ENCODE measurements at regions not wholly inside any gene's neighbourhood (a gene's known extent, or its start where the extent isn't known, plus 50 kb on each side); places are given as distances from the start of the nearest gene placed in this dataset.
"Not testable (repeated sequence)": the region's sequence is repeated elsewhere in the genome, so short reads cannot be mapped to it uniquely, and the experiment has no call there.

DNA sequence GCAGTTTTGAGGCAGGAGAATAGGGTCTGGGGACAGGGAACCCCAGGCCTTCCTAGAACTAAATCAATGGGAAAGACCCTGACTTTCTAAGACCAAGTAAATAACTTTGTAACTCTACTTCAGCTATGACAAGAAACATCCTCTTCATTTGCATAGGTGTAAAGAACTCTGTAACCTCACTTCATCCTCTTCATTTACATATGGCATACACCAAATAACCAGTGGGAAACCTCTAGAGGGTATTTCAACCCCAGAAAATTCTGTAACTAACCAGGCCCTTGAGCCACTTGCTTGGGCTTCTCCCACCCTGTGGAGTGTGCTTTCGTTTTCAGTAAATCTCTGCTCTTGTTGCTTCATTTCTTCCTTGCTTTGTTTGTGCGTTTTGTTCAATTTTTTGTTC, 495.6 kb downstream of the SIPA1L2 start:
- no peak for DNase-seq (ENCODE audit: low read depth)

- no peak for DNase-seq (ENCODE audit: low read depth)
Measured at GRCh38 chr1:232132572-232132971, 497.4 kb downstream of the SIPA1L2 start.

GRCh38 chr1:232131715-232132391, 498.1 kb downstream of the SIPA1L2 start:
- DNase-seq (ENCODE audit: low read depth) = no peak

GRCh38 chr1:232130815-232131480, 499.0 kb downstream of the SIPA1L2 start:
- DNase-seq (ENCODE audit: low read depth) = no peak

DNA sequence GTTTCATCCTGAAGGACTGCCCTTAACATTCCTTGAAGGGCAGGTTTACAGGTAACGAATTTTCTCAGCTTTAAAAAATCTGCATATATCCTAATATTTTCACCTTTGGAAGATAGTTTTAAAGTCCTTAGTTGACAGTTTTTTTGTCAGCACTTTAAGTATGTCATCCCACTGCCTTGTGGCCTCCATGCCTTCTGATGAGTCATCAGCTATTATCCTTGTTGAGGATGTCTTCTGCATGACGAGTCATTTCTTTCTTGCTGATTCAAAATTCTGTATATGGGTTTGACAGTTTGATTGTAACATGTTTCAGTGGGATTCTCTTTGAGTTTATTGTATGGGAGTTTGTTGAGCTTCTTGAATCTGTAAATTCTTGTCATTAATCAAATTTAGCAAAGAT, 500.6 kb downstream of the DISC1 start:
- peak; percentile 58 for DNase-seq (ENCODE audit: low read depth)

DNA sequence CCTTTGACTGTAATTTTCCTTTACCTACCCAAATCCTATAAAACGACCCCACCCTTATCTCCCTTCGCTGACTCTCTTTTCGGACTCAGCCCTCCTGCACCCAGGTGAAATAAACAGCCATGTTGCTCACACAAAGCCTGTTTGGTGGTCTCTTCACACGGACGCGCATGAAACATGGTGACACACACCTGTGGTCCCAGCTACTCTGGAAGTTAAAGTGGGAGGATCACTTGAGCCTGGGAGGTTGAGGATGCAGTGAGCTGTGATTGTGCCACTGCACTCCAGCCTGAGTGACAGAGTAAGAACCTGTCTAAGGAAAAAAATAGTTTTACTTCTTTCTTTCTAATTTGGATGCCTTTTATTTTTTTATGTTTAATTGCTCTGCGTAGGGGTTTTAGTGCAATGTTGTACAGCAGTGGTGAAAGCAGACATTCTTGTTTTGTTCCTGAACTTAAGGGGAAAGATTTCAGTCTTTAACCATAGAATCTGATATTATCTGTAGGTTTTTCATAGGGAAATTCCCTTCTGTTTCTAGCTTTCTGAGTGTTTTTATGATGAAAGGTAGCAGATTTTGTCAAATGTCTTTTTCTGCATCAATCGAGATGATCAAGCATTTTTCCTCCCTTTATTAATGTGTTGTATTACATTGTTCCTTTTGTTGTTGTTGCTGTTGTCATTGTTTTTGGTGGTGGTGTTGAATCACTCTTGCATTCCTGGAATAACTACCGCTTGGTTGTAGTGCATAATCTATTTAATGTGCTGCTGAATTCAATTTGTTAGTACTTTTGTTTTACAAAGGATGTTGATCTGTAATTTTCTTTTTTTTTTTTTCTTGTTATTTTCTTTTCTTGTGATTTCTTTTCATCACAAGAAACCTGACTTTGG, 497.4 kb downstream of the DISC1 start:
- DNase-seq (ENCODE audit: low read depth) = peak; percentile 12

DNA sequence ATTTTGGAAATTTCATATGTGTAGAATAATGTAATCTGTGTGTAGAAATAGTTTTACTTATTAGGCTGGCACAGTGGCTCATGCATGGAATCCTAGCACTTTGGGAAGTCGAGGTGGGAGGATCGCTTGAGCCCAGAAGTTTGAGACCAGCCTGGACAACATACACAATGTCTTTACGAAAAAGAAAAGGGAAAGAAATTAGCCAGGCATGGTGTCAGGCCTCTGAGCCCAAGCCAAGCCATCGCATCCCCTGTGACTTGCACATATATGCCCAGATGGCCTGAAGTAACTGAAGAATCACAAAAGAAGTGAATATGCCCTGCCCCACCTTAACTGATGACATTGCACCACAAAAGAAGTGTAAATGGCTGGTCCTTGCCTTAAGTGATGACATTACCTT, 491.3 kb downstream of the DISC1 start:
- DNase-seq (ENCODE audit: low read depth) = not testable (repeated sequence)

- no peak for DNase-seq (ENCODE audit: low read depth)
Measured at GRCh38 chr1:232114985-232115384, 488.4 kb downstream of the DISC1 start.

- no peak for DNase-seq (ENCODE audit: low read depth)
Measured at GRCh38 chr1:232112076-232112475, 485.5 kb downstream of the DISC1 start.

DNA sequence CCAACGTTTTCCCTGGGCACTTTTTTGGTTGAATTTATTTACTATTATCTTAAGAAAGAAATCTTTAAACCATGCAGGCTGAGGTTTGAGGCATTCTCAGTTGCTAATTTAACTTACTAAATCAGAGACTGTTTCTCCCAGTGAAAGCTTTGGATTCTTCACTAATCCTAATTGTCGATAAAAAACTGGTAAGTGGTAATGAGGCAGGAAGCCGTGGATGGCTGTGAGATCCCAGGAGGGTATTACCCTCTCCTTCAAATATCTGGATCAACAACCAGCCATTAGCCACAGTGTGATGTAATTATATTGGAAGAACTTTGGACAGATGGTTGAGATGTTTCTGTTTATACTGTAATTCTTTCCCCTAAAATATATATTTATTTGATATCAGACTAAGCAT, 485.0 kb downstream of the DISC1 start:
- no peak for DNase-seq (ENCODE audit: low read depth)

- peak; percentile 56 for DNase-seq (ENCODE audit: low read depth)
Measured at GRCh38 chr1:232110281-232111090, 483.9 kb downstream of the DISC1 start.

- no peak for DNase-seq (ENCODE audit: low read depth)
Measured at GRCh38 chr1:232109391-232109790, 482.8 kb downstream of the DISC1 start.

GRCh38 chr1:232108598-232108997, 482.0 kb downstream of the DISC1 start:
- no peak for DNase-seq (ENCODE audit: low read depth)

DNA sequence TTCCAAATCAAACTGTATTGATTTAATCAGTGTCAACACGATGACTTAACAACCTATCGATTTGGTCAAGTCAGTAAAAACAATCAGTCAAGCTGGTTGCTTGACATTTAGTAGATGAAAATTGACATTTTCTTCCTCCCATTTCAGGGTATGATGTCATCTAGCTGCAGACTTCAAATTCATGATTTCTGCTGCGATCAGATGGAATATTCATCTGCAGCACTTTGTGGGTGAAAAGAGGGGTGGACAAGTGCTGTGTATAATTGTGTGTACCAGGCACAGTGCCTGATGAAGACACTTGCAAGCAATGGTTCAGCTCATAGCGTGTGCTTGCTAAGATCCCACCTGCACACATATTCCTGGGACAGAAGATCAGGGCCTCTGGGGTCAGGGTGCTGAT, 479.8 kb downstream of the DISC1 start:
- no peak for DNase-seq (ENCODE audit: low read depth)

- DNase-seq (ENCODE audit: low read depth) = no peak
Measured at GRCh38 chr1:232105561-232105960, 479.0 kb downstream of the DISC1 start.

GRCh38 chr1:232101231-232101630, 474.6 kb downstream of the DISC1 start:
- no peak for DNase-seq (ENCODE audit: low read depth)

GRCh38 chr1:232096751-232097150, 470.2 kb downstream of the DISC1 start:
- DNase-seq (ENCODE audit: low read depth) = no peak
